GM18499 (cell line): ENCODE measurements at regions not wholly inside any gene's neighbourhood (a gene's known extent, or its start where the extent isn't known, plus 50 kb on each side); places are given as distances from the start of the nearest gene placed in this dataset.
"Not testable (repeated sequence)": the region's sequence is repeated elsewhere in the genome, so short reads cannot be mapped to it uniquely, and the experiment has no call there.

Experiments
- ATAC-seq: cut with Tn5 transposase; IDR thresholded peaks from one replicate; pipeline ENCODE4 v1.9.1; 2021; ENCODE audit warnings: moderate number of reproducible peaks; ENCODE audit not compliant: insufficient read depth, unreplicated experiment

GRCh38 chr13:27363637-27364036 is 60.8 kb upstream of the GTF3A start:
- ATAC-seq = not testable (repeated sequence)

GRCh38 chr13:27367570-27367969 is 56.8 kb upstream of the GTF3A start:
- ATAC-seq = no peak

GRCh38 chr13:27370305-27370872 is 54.0 kb upstream of the GTF3A start:
- ATAC-seq = no peak

GRCh38 chr13:27371932-27372331 is 52.5 kb upstream of the GTF3A start:
- no peak for ATAC-seq

- ATAC-seq = no peak
These were observed 51.5 kb upstream of the GTF3A start for GRCh38 chr13:27372896-27373295.

- no peak for ATAC-seq
These were observed 50.2 kb upstream of the GTF3A start for GRCh38 chr13:27374126-27374613.
